Transverse colon (tissue), 4 donors: ENCODE measurements at regions not wholly inside any gene's neighbourhood (a gene's known extent, or its start where the extent isn't known, plus 50 kb on each side); places are given as distances from the start of the nearest gene placed in this dataset.

Experiments
- CTCF ChIP-seq, 5 experiments: fragments of 200-600 bp in 3 of 5; fragments of 450-650 bp in 2 of 5; sonication (generic) in 3 of 5; IDR thresholded peaks; 1 replicate in 2 of 5; 2 replicates in 3 of 5; pipeline ENCODE4 v1.5.1; 2016 to 2017; ENCODE audit warnings: antibody characterized with exemption in 5 of 5, inconsistent platforms in 3 of 5, mild to moderate bottlenecking in 2 of 5, moderate library complexity in 1 of 5
- POLR2A ChIP-seq: fragments of 450-650 bp; IDR thresholded peaks from one replicate; pipeline ENCODE4 v1.6.1; 2016; ENCODE audit warnings: antibody characterized with exemption, mild to moderate bottlenecking, moderate library complexity
- POLR2AphosphoS5 ChIP-seq, 3 donors: sonication (generic); formaldehyde crosslinking; IDR thresholded peaks; one replicate each; pipeline ENCODE4 v1.6.1; 2016; ENCODE audit warnings: antibody characterized with exemption in 3 of 3

GRCh38 chr15:95715906-95716656 is 614.4 kb upstream of the NR2F2 start:
- no peak for TF ChIP-seq CTCF (IDR thresholded peaks at IDR 0.05)
- TF ChIP-seq POLR2A: no peak
- no peak for TF ChIP-seq POLR2AphosphoS5 (IDR thresholded peaks at IDR 0.05)
